NOMO-1 (cell line): ENCODE measurements at regions not wholly inside any gene's neighbourhood (a gene's known extent, or its start where the extent isn't known, plus 50 kb on each side); places are given as distances from the start of the nearest gene placed in this dataset.

Experiments
- DNase-seq, 2 experiments: peaks; one replicate each; lab custom pipeline; 2025; ENCODE audit not compliant: unreplicated experiment in 2 of 2; lab: John Stamatoyannopoulos, UW

GRCh38 chr3:73772076-73772886 lies 147.5 kb upstream of the PDZRN3 start:
- DNase-seq = no peak

- DNase-seq = no peak
Observed at GRCh38 chr3:73768524-73769308, 144.0 kb upstream of the PDZRN3 start.

GRCh38 chr3:73766599-73767381 lies 142.0 kb upstream of the PDZRN3 start:
- no peak for DNase-seq

- no peak for DNase-seq
Observed at GRCh38 chr3:73765878-73766545, 141.3 kb upstream of the PDZRN3 start.

GRCh38 chr3:73762855-73763254 lies 138.1 kb upstream of the PDZRN3 start:
- DNase-seq = no peak

GRCh38 chr3:73759297-73759711 lies 134.6 kb upstream of the PDZRN3 start:
- no peak for DNase-seq

GRCh38 chr3:73757536-73757935 lies 132.8 kb upstream of the PDZRN3 start:
- DNase-seq = no peak

- DNase-seq = no peak
Observed at GRCh38 chr3:73753985-73754384, 129.2 kb upstream of the PDZRN3 start.

- DNase-seq = no peak
Observed at GRCh38 chr3:73752338-73752737, 127.6 kb upstream of the PDZRN3 start.

GRCh38 chr3:73746623-73747022 lies 121.9 kb upstream of the PDZRN3 start:
- no peak for DNase-seq

GRCh38 chr3:73745526-73746191 lies 120.9 kb upstream of the PDZRN3 start:
- DNase-seq = no peak

GRCh38 chr3:73743551-73743950 lies 118.8 kb upstream of the PDZRN3 start:
- no peak for DNase-seq

GRCh38 chr3:73739791-73740453 lies 115.2 kb upstream of the PDZRN3 start:
- DNase-seq = no peak

GRCh38 chr3:73738711-73739110 lies 114.0 kb upstream of the PDZRN3 start:
- no peak for DNase-seq

- no peak for DNase-seq
Observed at GRCh38 chr3:73734211-73735089, 109.7 kb upstream of the PDZRN3 start.

- DNase-seq = no peak
Observed at GRCh38 chr3:73733746-73734145, 109.0 kb upstream of the PDZRN3 start.

GRCh38 chr3:73729969-73730440 lies 105.3 kb upstream of the PDZRN3 start:
- DNase-seq = no peak

GRCh38 chr3:73727854-73728253 lies 103.1 kb upstream of the PDZRN3 start:
- DNase-seq = no peak
